Small intestine (tissue), 7 donors: ENCODE measurements at regions not wholly inside any gene's neighbourhood (a gene's known extent, or its start where the extent isn't known, plus 50 kb on each side); places are given as distances from the start of the nearest gene placed in this dataset.

Experiments
- DNase-seq, 2 donors: peaks; one replicate each; pipeline versions ENCODE4 v3.0.0 to v3.0.0-alpha.2; 2013
- FAIRE-seq: peaks from 2 replicates; lab custom pipeline; 2012; peaks lifted over from hg19 to GRCh38; lab: Jason Lieb, UNC
- H3K27ac ChIP-seq, 3 donors: one replicate each; pipeline ENCODE4 v1.5.1; 2013; ENCODE audit warnings: low read length in 2 of 3, mild to moderate bottlenecking in 2 of 3, control low read depth in 1 of 3, inconsistent platforms in 1 of 3, low read depth in 1 of 3, moderate library complexity in 1 of 3
- H3K27me3 ChIP-seq, 3 donors: one replicate each; pipeline ENCODE4 v1.6.1; 2013; ENCODE audit warnings: low read length in 3 of 3, inconsistent platforms in 1 of 3; ENCODE audit not compliant: control insufficient read depth in 3 of 3, insufficient read depth in 3 of 3
- H3K36me3 ChIP-seq, 3 donors: one replicate each; pipeline ENCODE4 v1.6.1; 2013; ENCODE audit warnings: low read length in 3 of 3, inconsistent platforms in 1 of 3, low read depth in 1 of 3, mild to moderate bottlenecking in 1 of 3, moderate library complexity in 1 of 3; ENCODE audit not compliant: control insufficient read depth in 3 of 3, insufficient read depth in 2 of 3
- H3K4me1 ChIP-seq, 3 donors: one replicate each; pipeline ENCODE4 v1.6.1; 2013; ENCODE audit warnings: low read length in 2 of 3, inconsistent platforms in 1 of 3, low read depth in 1 of 3, mild to moderate bottlenecking in 1 of 3, moderate library complexity in 1 of 3; ENCODE audit not compliant: control insufficient read depth in 3 of 3, insufficient read depth in 2 of 3
- H3K4me3 ChIP-seq, 3 donors: one replicate each; pipeline ENCODE4 v1.5.1; 2013; ENCODE audit warnings: low read length in 3 of 3, control low read depth in 1 of 3, inconsistent platforms in 1 of 3, low read depth in 1 of 3, mild to moderate bottlenecking in 1 of 3, moderate library complexity in 1 of 3
- H3K9me3 ChIP-seq, 2 donors: one replicate each; pipeline ENCODE4 v1.6.1; 2013; ENCODE audit warnings: low read depth in 1 of 2, low read length in 1 of 2; ENCODE audit not compliant: control insufficient read depth in 2 of 2, insufficient read depth in 1 of 2
- WGBS, 3 donors: extraction: QIAGEN DNeasy Blood & Tissue Kit; methylation state at CpG; one replicate each; pipeline ENCODE4 v1.1.7; 2013; 5-methylcytosine and 5-hydroxymethylcytosine counted together
- donor health status: healthy with polysubstance abuse.
- donor health status: control.
- donor health status: control.
- donor health status: Bipolar disorder and iron deficiency.
- donor health status: healthy.

GRCh38 chr13:87361216-87361615, 310.0 kb upstream of the SLITRK5 start:
- no peaks in the 10 kb centered on the region for H3K27me3 ChIP-seq
- no peaks in the 10 kb centered on the region for H3K4me1 ChIP-seq
- H3K9me3 ChIP-seq, result no peaks in the 10 kb centered on the region
- 80 to 89% (median 86%) methylated on average over 1 of the region's 1 CpG for WGBS, 3 donors
- no peak for FAIRE-seq
- H3K36me3 ChIP-seq, result no peaks in the 10 kb centered on the region
- H3K4me3 ChIP-seq, result no peak overlapping the region
- H3K27ac ChIP-seq, result no peak overlapping the region
- DNase-seq, result no peak

GRCh38 chr13:87368639-87369038, 302.5 kb upstream of the SLITRK5 start:
- FAIRE-seq (no peak), DNase-seq (no peak)
- Histone ChIP-seq H3K27ac (no peak overlapping the region), H3K36me3 (no peaks in the 10 kb centered on the region), H3K4me1 (no peaks in the 10 kb centered on the region), H3K9me3 (no peaks in the 10 kb centered on the region), H3K4me3 (no peak overlapping the region), H3K27me3 (no peaks in the 10 kb centered on the region)
- 80 to 92% (median 92%) methylated on average over 2 of the region's 2 CpGs for WGBS, 3 donors

DNA sequence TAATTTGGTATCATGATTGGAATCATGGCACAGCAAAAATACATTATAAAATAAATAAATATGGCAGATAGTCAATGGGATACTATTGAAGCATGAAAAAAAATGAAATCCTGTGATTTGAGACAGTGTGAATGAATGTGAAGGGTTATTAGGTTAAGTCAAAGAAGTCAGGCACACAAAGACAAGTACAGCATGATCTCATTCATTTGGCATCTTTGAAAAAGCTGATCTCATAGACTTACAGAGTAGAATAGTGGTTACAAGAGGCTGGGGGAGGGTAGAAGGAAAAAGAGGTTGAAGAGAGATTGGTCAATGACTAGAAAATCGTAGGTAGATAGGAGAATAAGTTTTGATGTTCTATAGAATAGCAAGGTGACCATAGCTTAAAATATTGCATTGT, 295.1 kb upstream of the SLITRK5 start:
- Histone ChIP-seq H3K27ac (no peak overlapping the region), H3K9me3 (peaks cover 0 to 4% of the 10 kb centered on the region in 2 donors), H3K36me3 (no peaks in the 10 kb centered on the region), H3K4me1 (no peaks in the 10 kb centered on the region), H3K27me3 (no peaks in the 10 kb centered on the region), H3K4me3 (no peak overlapping the region)
- 74 to 85% (median 83%) methylated on average over 1 of the region's 1 CpG for WGBS, 3 donors
- FAIRE-seq (no peak), DNase-seq (no peak)

DNA sequence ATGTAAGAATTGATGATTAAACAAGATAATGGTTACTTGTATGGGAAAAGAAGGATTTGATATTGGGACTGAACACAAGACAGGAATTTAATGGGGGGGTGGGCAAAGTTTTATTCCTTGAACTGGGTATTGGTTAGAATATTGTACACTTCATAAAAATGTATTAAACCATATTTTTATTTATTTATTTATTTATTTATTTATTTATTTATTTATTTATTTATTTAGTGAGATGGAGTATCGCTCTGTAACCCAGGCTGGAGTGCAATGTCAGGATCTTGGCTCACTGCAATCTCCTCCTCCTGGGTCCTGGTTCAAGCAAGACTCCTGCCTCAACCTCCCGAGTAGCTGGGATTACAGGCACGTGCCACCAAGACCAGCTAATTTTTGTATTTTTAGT, 287.1 kb upstream of the SLITRK5 start:
- H3K9me3 ChIP-seq, result peaks cover 0 to 3% of the 10 kb centered on the region in 2 donors
- FAIRE-seq, result no peak
- H3K27ac ChIP-seq, result no peak overlapping the region
- H3K36me3 ChIP-seq, result no peaks in the 10 kb centered on the region
- H3K4me3 ChIP-seq, result no peak overlapping the region
- no peak for DNase-seq
- no peaks in the 10 kb centered on the region for H3K27me3 ChIP-seq
- 88 to 92% (median 92%) methylated on average over 3 of the region's 3 CpGs for WGBS, 3 donors
- H3K4me1 ChIP-seq, result no peaks in the 10 kb centered on the region

DNA sequence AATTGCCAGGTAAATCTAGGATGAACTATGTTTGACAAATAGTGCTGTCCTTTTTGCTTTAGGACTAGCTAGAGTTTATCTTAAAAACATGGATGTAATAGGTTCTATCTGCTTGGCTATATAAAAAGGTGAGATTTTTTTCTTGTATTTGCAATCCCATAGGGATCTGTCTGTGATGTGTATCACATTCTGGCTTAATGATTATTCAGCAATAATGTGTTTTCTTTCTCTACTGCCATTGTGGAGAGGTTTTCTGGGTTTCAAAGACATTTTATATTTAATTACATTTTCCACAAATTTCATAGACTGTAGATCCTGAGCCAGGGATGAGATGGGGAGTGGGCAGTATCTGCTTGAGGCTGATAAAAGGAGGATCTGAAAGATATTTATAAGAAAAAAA, 277.8 kb upstream of the SLITRK5 start:
- H3K9me3 ChIP-seq, result no peaks in the 10 kb centered on the region
- no peaks in the 10 kb centered on the region for H3K4me1 ChIP-seq
- no peak for FAIRE-seq
- H3K36me3 ChIP-seq, result no peaks in the 10 kb centered on the region
- H3K4me3 ChIP-seq, result no peak overlapping the region
- DNase-seq, result no peak
- no peaks in the 10 kb centered on the region for H3K27me3 ChIP-seq
- H3K27ac ChIP-seq, result no peak overlapping the region

- Histone ChIP-seq H3K4me1 (no peaks in the 10 kb centered on the region), H3K9me3 (no peaks in the 10 kb centered on the region), H3K27me3 (no peaks in the 10 kb centered on the region), H3K27ac (no peak overlapping the region), H3K36me3 (no peaks in the 10 kb centered on the region), H3K4me3 (no peak overlapping the region)
- WGBS, 3 donors, result 52 to 68% (median 55%) methylated on average over 3 of the region's 3 CpGs
- DNase-seq (no peak), FAIRE-seq (no peak)
Observed at GRCh38 chr13:87398047-87398446, 273.1 kb upstream of the SLITRK5 start.

DNA sequence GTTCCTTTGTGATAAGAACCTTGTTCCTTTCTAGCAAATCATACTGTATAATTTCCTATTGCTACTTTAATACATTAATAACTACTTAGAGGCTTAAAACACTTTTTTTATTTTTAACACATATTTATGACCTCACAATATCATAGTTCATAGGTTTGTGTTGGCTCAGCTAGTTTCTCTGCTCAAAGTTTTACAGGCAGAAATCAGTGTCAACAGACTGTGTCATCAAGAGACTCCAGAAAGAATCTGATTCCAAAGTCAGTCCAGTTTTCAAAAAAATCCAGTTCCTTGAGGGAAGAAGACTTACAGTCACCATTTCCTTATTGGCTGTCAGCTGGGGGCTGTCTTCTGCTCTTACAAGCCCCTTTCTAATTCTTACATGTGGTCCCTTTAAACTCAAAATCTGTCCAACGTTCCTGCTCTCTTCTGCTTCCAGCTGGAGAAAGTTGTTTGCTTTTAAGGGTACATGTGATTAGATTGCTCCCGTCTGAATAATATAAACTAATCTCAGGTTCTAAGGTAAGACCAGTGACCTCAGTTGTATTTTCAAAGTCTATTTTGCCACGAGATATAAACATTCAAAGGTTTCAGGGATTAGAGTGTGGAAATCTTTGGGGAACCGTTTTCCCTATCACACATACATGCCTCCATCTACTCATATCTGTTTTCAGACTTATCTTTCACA, 267.3 kb upstream of the SLITRK5 start:
- Histone ChIP-seq H3K4me1 (no peaks in the 10 kb centered on the region), H3K9me3 (no peaks in the 10 kb centered on the region), H3K4me3 (no peak overlapping the region), H3K27me3 (no peaks in the 10 kb centered on the region), H3K36me3 (no peaks in the 10 kb centered on the region), H3K27ac (no peak overlapping the region)
- WGBS, 3 donors, result 4 to 17% (median 10%) methylated on average over 4 of the region's 4 CpGs
- FAIRE-seq (no peak), DNase-seq (no peak)

GRCh38 chr13:87426742-87427141, 244.4 kb upstream of the SLITRK5 start:
- Histone ChIP-seq H3K36me3 (no peaks in the 10 kb centered on the region), H3K27me3 (no peaks in the 10 kb centered on the region), H3K27ac (no peak overlapping the region), H3K4me1 (no peaks in the 10 kb centered on the region), H3K9me3 (no peaks in the 10 kb centered on the region), H3K4me3 (no peak overlapping the region)
- FAIRE-seq, result no peak
- DNase-seq, result no peak

GRCh38 chr13:87444135-87444534, 227.0 kb upstream of the SLITRK5 start:
- H3K4me3 ChIP-seq, result no peak overlapping the region
- 33 to 62% (median 52%) methylated on average over 2 of the region's 2 CpGs for WGBS, 3 donors
- FAIRE-seq (no peak), DNase-seq (no peak)
- no peaks in the 10 kb centered on the region for H3K27me3 ChIP-seq
- H3K4me1 ChIP-seq, result no peaks in the 10 kb centered on the region
- no peaks in the 10 kb centered on the region for H3K36me3 ChIP-seq
- no peaks in the 10 kb centered on the region for H3K9me3 ChIP-seq
- no peak overlapping the region for H3K27ac ChIP-seq
